Prostate gland (tissue), 2 donors: ENCODE measurements at regions not wholly inside any gene's neighbourhood (a gene's known extent, or its start where the extent isn't known, plus 50 kb on each side); places are given as distances from the start of the nearest gene placed in this dataset.

Experiments
- DNase-seq: peaks from one replicate; pipeline ENCODE4 v3.0.0-alpha.2; 2019; ENCODE audit warnings: low spot score
- H3K27ac ChIP-seq, 2 donors: fragments of 200-600 bp; sonication (generic); 2 replicates each; pipeline ENCODE4 v1.5.1; 2017 to 2019
- H3K27me3 ChIP-seq: fragments of 200-600 bp; sonication (generic); replicated peaks from 2 replicates; pipeline ENCODE4 v1.5.1; 2019; ENCODE audit not compliant: insufficient read depth
- H3K36me3 ChIP-seq, 2 donors: fragments of 200-600 bp; sonication (generic); 1 replicate in 1 of 2; 2 replicates in 1 of 2; pipeline versions ENCODE4 v1.5.1 to v1.8.1; 2017 to 2019
- H3K4me1 ChIP-seq: fragments of 200-600 bp; sonication (generic); replicated peaks from 2 replicates; pipeline ENCODE4 v1.5.1; 2019
- H3K4me3 ChIP-seq, 2 donors: fragments of 200-600 bp; sonication (generic); 2 replicates each; pipeline ENCODE4 v1.5.1; 2017 to 2019
- H3K9me3 ChIP-seq: fragments of 200-600 bp; sonication (generic); 2 replicates; pipeline ENCODE4 v1.5.1; 2017
- CTCF ChIP-seq, 4 experiments: fragments of 200-600 bp in 2 of 4; fragments of 450-650 bp in 2 of 4; sonication (generic) in 2 of 4; IDR thresholded peaks; 1 replicate in 3 of 4; 2 replicates in 1 of 4; pipeline ENCODE4 v1.5.1; 2016 to 2019; ENCODE audit warnings: antibody characterized with exemption in 4 of 4, mild to moderate bottlenecking in 2 of 4, moderate library complexity in 2 of 4
- POLR2A ChIP-seq: fragments of 450-650 bp; IDR thresholded peaks from one replicate; pipeline ENCODE4 v1.6.1; 2016; ENCODE audit warnings: antibody characterized with exemption, mild to moderate bottlenecking
- POLR2AphosphoS5 ChIP-seq: sonication (generic); formaldehyde crosslinking; IDR thresholded peaks from one replicate; pipeline ENCODE4 v1.6.1; 2017; ENCODE audit warnings: antibody characterized with exemption
- WGBS: methylation state at CpG from one replicate; pipeline ENCODE4 v1.1.5; 2018; 5-methylcytosine and 5-hydroxymethylcytosine counted together
- intact Hi-C: fragments of 100-400 bp; cut with DNase I; formaldehyde crosslinking; loops from one replicate; pipeline ENCODE4 v1.14.2; 2022

- WGBS, result 97% methylated on average over 4 of the region's 4 CpGs
- intact Hi-C loops, result no loop called here
Measured at GRCh38 chr10:110432814-110433565, 64.7 kb upstream of the DUSP5 start.

GRCh38 chr10:110433740-110434139 is 64.0 kb upstream of the DUSP5 start:
- no peaks in the 10 kb centered on the region for H3K4me1 ChIP-seq
- H3K27ac ChIP-seq, result no peak overlapping the region
- H3K9me3 ChIP-seq, result no peaks in the 10 kb centered on the region
- no peak for DNase-seq
- 61% methylated on average over 9 of the region's 9 CpGs for WGBS
- TF ChIP-seq CTCF (IDR thresholded peaks at IDR 0.05) (no peak), POLR2AphosphoS5 (no peak), POLR2A (no peak)
- no peaks in the 10 kb centered on the region for H3K27me3 ChIP-seq
- no peak overlapping the region for H3K4me3 ChIP-seq
- H3K36me3 ChIP-seq, result no peaks in the 10 kb centered on the region
- intact Hi-C loops, result no loop called here

More at GRCh38 chr10:110432814-110433565, 64.7 kb upstream of the DUSP5 start:
- Histone ChIP-seq H3K27ac (no peak overlapping the region), H3K4me3 (no peak overlapping the region), H3K4me1 (no peaks in the 10 kb centered on the region), H3K36me3 (no peaks in the 10 kb centered on the region), H3K9me3 (no peaks in the 10 kb centered on the region), H3K27me3 (no peaks in the 10 kb centered on the region)
- TF ChIP-seq POLR2AphosphoS5, result no peak
- no peak for DNase-seq

DNA sequence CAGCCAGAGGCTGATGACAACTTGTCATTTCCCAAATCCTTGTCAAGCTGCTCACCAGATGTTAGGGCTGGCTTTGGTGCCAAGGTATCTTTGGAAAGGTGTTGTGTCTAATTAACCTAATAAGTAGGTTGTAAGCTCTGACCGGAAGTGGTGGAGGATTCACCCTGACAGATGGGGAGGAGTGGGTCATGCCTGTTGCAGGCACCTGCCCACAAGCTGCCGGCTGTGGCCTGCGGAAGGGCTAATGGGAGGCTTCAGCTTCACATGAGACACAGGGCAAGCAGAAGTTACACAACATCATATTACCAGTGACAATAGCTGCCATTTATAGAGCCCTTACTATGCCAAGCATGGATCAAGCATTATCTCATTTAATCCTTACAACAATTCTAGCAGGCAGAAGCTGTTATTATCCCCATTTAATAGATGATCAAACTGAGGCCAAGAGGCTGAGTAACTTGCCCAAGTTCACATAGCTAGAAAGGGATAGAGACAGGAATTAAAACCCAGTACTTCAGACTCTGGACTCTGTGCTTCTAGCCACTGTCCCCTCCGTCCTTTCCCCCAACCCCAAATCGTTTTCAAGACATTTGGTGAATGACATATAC is 63.1 kb upstream of the DUSP5 start:
- Histone ChIP-seq H3K4me1 (no peaks in the 10 kb centered on the region), H3K9me3 (no peaks in the 10 kb centered on the region), H3K27ac (no peak overlapping the region), H3K4me3 (no peak overlapping the region), H3K36me3 (no peaks in the 10 kb centered on the region), H3K27me3 (no peaks in the 10 kb centered on the region)
- DNase-seq, result no peak
- intact Hi-C loops, result no loop called here
- WGBS, result 91% methylated on average over 5 of the region's 5 CpGs
- TF ChIP-seq POLR2AphosphoS5, result no peak
- TF ChIP-seq CTCF (IDR thresholded peaks at IDR 0.05), result no peak
- TF ChIP-seq POLR2A, result no peak

GRCh38 chr10:110436554-110437350 is 61.0 kb upstream of the DUSP5 start:
- Histone ChIP-seq H3K27ac (no peak overlapping the region), H3K4me3 (no peak overlapping the region), H3K27me3 (no peaks in the 10 kb centered on the region), H3K36me3 (no peaks in the 10 kb centered on the region), H3K9me3 (no peaks in the 10 kb centered on the region), H3K4me1 (no peaks in the 10 kb centered on the region)
- DNase-seq, result no peak
- intact Hi-C loops, result no loop called here
- WGBS, result 86% methylated on average over 9 of the region's 9 CpGs
- TF ChIP-seq POLR2A (no peak), POLR2AphosphoS5 (no peak), CTCF (IDR thresholded peaks at IDR 0.05) (no peak)

GRCh38 chr10:110437351-110437605 is 60.4 kb upstream of the DUSP5 start:
- no peaks in the 10 kb centered on the region for H3K4me1 ChIP-seq
- H3K9me3 ChIP-seq, result no peaks in the 10 kb centered on the region
- H3K27ac ChIP-seq, result no peak overlapping the region
- no peaks in the 10 kb centered on the region for H3K27me3 ChIP-seq
- DNase-seq, result no peak
- TF ChIP-seq CTCF (IDR thresholded peaks at IDR 0.05) (no peak), POLR2AphosphoS5 (no peak), POLR2A (no peak)
- no peak overlapping the region for H3K4me3 ChIP-seq
- WGBS, result 78% methylated on average over 3 of the region's 3 CpGs
- no peaks in the 10 kb centered on the region for H3K36me3 ChIP-seq
- intact Hi-C loops, result no loop called here
